ENCODE measurements at regions not wholly inside any gene's neighbourhood (a gene's known extent, or its start where the extent isn't known, plus 50 kb on each side); places are given as distances from the start of the nearest gene placed in this dataset.

GRCh38 chr13:40287428-40287827 lies 379.0 kb downstream of the FOXO1 start (continued):
- no peak for TF ChIP-seq CTBP1 (IDR thresholded peaks at IDR 0.05; ENCODE audit: borderline replicate concordance)
- TF ChIP-seq DIDO1 (tag; IDR thresholded peaks at IDR 0.05; ENCODE audit: low read depth), result no peak
- TF ChIP-seq TAF15 (IDR thresholded peaks at IDR 0.05; ENCODE audit: low read depth, low read length), result no peak
- TF ChIP-seq, protein P1, sequence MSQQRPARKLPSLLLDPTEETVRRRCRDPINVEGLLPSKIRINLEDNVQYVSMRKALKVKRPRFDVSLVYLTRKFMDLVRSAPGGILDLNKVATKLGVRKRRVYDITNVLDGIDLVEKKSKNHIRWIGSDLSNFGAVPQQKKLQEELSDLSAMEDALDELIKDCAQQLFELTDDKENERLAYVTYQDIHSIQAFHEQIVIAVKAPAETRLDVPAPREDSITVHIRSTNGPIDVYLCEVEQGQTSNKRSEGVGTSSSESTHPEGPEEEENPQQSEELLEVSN (IDR thresholded peaks at IDR 0.05; ENCODE audit: borderline replicate concordance in 1 of 2, extremely low read depth in 1 of 2, insufficient read depth in 1 of 2, insufficient read length in 1 of 2, low read depth in 1 of 2, low read length in 1 of 2, poor library complexity in 1 of 2, severe bottlenecking in 1 of 2), result no peak
- TF ChIP-seq KLF6 (CRISPR knock-in tag; IDR thresholded peaks at IDR 0.05; ENCODE audit: borderline replicate concordance), result no peak
- TF ChIP-seq GATA2 (CRISPR knock-in tag; IDR thresholded peaks at IDR 0.05), result no peak
- no peak for TF ChIP-seq EHMT2 (IDR thresholded peaks at IDR 0.05)
- TF ChIP-seq, protein P2, sequence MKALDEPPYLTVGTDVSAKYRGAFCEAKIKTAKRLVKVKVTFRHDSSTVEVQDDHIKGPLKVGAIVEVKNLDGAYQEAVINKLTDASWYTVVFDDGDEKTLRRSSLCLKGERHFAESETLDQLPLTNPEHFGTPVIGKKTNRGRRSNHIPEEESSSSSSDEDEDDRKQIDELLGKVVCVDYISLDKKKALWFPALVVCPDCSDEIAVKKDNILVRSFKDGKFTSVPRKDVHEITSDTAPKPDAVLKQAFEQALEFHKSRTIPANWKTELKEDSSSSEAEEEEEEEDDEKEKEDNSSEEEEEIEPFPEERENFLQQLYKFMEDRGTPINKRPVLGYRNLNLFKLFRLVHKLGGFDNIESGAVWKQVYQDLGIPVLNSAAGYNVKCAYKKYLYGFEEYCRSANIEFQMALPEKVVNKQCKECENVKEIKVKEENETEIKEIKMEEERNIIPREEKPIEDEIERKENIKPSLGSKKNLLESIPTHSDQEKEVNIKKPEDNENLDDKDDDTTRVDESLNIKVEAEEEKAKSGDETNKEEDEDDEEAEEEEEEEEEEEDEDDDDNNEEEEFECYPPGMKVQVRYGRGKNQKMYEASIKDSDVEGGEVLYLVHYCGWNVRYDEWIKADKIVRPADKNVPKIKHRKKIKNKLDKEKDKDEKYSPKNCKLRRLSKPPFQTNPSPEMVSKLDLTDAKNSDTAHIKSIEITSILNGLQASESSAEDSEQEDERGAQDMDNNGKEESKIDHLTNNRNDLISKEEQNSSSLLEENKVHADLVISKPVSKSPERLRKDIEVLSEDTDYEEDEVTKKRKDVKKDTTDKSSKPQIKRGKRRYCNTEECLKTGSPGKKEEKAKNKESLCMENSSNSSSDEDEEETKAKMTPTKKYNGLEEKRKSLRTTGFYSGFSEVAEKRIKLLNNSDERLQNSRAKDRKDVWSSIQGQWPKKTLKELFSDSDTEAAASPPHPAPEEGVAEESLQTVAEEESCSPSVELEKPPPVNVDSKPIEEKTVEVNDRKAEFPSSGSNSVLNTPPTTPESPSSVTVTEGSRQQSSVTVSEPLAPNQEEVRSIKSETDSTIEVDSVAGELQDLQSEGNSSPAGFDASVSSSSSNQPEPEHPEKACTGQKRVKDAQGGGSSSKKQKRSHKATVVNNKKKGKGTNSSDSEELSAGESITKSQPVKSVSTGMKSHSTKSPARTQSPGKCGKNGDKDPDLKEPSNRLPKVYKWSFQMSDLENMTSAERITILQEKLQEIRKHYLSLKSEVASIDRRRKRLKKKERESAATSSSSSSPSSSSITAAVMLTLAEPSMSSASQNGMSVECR (CRISPR knock-in tag; IDR thresholded peaks at IDR 0.05), result no peak
- no peak for TF ChIP-seq PBX2 (CRISPR knock-in tag; IDR thresholded peaks at IDR 0.05; ENCODE audit: low read depth)
- no peak for TF ChIP-seq PBX2 (tag; conservative IDR thresholded peaks at IDR 0.05; ENCODE audit: low read depth)
- TF ChIP-seq ZNF224 (CRISPR knock-in tag; IDR thresholded peaks at IDR 0.05), result no peak
